Right cardiac atrium (tissue), 5 donors: ENCODE measurements at regions not wholly inside any gene's neighbourhood (a gene's known extent, or its start where the extent isn't known, plus 50 kb on each side); places are given as distances from the start of the nearest gene placed in this dataset.
"Not testable (repeated sequence)": the region's sequence is repeated elsewhere in the genome, so short reads cannot be mapped to it uniquely, and the experiment has no call there.

Source experiments
- ATAC-seq, 2 donors: fragments of 200-7000 bp; cut with Tn5 transposase; one replicate each; pipeline versions ENCODE4 v1.8.0 to v1.9.1; 2020; ENCODE audit warnings: moderate library complexity in 2 of 2, mild to moderate bottlenecking in 1 of 2
- DNase-seq, 3 donors: peaks; one replicate each; pipeline ENCODE4 v3.0.0-alpha.2; 2020
- H3K27ac ChIP-seq: one replicate; pipeline ENCODE4 v1.5.1; 2013; ENCODE audit warnings: mild to moderate bottlenecking, low read length, control low read depth, moderate library complexity
- H3K27me3 ChIP-seq: one replicate; pipeline ENCODE4 v1.6.1; 2013; ENCODE audit not compliant: control insufficient read depth, insufficient read depth
- H3K4me1 ChIP-seq: one replicate; pipeline ENCODE4 v1.6.1; 2013; ENCODE audit warnings: low read length; ENCODE audit not compliant: control insufficient read depth, insufficient read depth
- H3K4me3 ChIP-seq: one replicate; pipeline ENCODE4 v1.5.1; 2013; ENCODE audit warnings: low read length, control low read depth
- H3K9me3 ChIP-seq: one replicate; pipeline ENCODE4 v1.6.1; 2013; ENCODE audit warnings: low read length; ENCODE audit not compliant: control insufficient read depth
- WGBS: extraction: QIAGEN DNeasy Blood & Tissue Kit; methylation state at CpG from one replicate; pipeline ENCODE4 v1.1.7; 2013; 5-methylcytosine and 5-hydroxymethylcytosine counted together
- intact Hi-C, 4 donors: fragments of 100-400 bp; cut with DNase I; formaldehyde crosslinking; loops; one replicate each; pipeline versions ENCODE4 v1.11.0 to v1.14.0; 2022 to 2023
- donor health status: healthy with polysubstance abuse.
- donor health status: DM: no; HTN: yes; CAD: no.
- donor health status: DM: no; HTN: no; CAD: no.
- donor health status: DM: no; HTN: yes; CAD: no; lungs with severe emphysema.
- donor health status: DM: yes; HTN: yes; CAD: no.

GRCh38 chr14:48023881-48024280, 348.5 kb upstream of the MDGA2 start:
- Histone ChIP-seq H3K4me1 (no peaks in the 10 kb centered on the region), H3K9me3 (no peaks in the 10 kb centered on the region), H3K27me3 (no peaks in the 10 kb centered on the region), H3K27ac (no peak overlapping the region), H3K4me3 (no peak overlapping the region)
- no peak for ATAC-seq
- intact Hi-C loops: no loop called here
- no peak for DNase-seq
- WGBS: 36% methylated on average over 3 of the region's 3 CpGs

DNA sequence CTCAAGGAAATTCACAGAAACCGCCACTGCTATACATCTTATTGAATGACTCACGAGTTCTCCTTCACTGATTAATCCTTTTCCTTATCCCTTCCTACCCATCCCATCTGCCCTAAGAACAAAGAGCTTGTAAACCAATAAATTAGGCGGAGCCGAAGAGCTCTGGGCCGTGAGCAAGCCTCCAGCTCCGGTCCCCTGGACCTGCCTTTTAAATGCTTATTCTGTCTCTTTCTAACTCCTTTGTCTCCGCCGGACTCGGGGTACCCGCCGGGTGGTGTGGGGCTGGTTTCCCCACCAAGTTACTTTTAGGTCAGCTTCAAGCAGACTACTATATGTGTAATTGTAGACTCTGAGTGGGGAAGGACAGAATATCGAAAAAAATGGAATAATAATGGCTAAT, 336.1 kb upstream of the MDGA2 start:
- DNase-seq, H3K27ac ChIP-seq, H3K9me3 ChIP-seq, H3K27me3 ChIP-seq, H3K4me3 ChIP-seq, ATAC-seq, H3K4me1 ChIP-seq, intact Hi-C loops: not testable (repeated sequence)
- 56% methylated on average over 12 of the region's 12 CpGs for WGBS

GRCh38 chr14:48008646-48009045, 333.2 kb upstream of the MDGA2 start:
- Histone ChIP-seq H3K4me1 (no peaks in the 10 kb centered on the region), H3K4me3 (no peak overlapping the region), H3K27me3 (no peaks in the 10 kb centered on the region), H3K9me3 (no peaks in the 10 kb centered on the region), H3K27ac (no peak overlapping the region)
- DNase-seq (no peak), ATAC-seq (no peak)
- intact Hi-C loops: no loop called here

- Histone ChIP-seq H3K27me3 (no peaks in the 10 kb centered on the region), H3K4me3 (no peak overlapping the region), H3K9me3 (no peaks in the 10 kb centered on the region), H3K4me1 (no peaks in the 10 kb centered on the region), H3K27ac (no peak overlapping the region)
- WGBS: 43% methylated on average over 1 of the region's 1 CpG
- intact Hi-C loops: no loop called here
- ATAC-seq: no peak
- no peak for DNase-seq
Observed at GRCh38 chr14:48005986-48006385, 330.6 kb upstream of the MDGA2 start.

DNA sequence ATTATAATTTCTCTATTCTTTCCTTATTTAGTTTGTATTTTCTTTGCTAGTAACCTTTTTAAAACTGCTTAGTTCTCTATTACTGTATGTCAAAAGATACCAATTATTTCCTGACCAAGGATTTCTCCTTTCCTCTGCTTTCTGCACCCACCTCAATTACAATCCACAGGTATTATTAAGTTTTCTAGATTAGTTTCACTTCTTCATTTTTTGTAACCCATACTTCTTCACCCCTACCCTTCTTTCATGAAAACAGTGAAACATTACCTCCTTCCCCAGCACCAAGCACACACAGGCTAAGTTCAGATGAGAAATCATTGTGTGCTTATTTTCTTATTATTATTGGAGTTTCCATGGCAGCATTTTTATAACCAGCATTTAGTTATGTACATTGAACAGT, 318.5 kb upstream of the MDGA2 start:
- Histone ChIP-seq H3K4me3 (no peak overlapping the region), H3K27ac (no peak overlapping the region), H3K4me1 (no peaks in the 10 kb centered on the region), H3K9me3 (no peaks in the 10 kb centered on the region), H3K27me3 (no peaks in the 10 kb centered on the region)
- no peak for DNase-seq
- ATAC-seq: no peak
- intact Hi-C loops: no loop called here

- ATAC-seq: no peak
- intact Hi-C loops: no loop called here
Observed at GRCh38 chr14:47988175-47988574, 312.8 kb upstream of the MDGA2 start.

GRCh38 chr14:47978871-47979270, 303.5 kb upstream of the MDGA2 start:
- Histone ChIP-seq H3K27ac (no peak overlapping the region), H3K4me1 (no peaks in the 10 kb centered on the region), H3K27me3 (no peaks in the 10 kb centered on the region), H3K4me3 (no peak overlapping the region), H3K9me3 (no peaks in the 10 kb centered on the region)
- DNase-seq: no peak
- ATAC-seq: no peak
- intact Hi-C loops: no loop called here

More at GRCh38 chr14:47988175-47988574, 312.8 kb upstream of the MDGA2 start:
- H3K4me3 ChIP-seq: no peak overlapping the region
- no peaks in the 10 kb centered on the region for H3K4me1 ChIP-seq
- H3K27ac ChIP-seq: no peak overlapping the region
- WGBS: 77% methylated on average over 2 of the region's 2 CpGs
- no peaks in the 10 kb centered on the region for H3K27me3 ChIP-seq
- H3K9me3 ChIP-seq: no peaks in the 10 kb centered on the region
- DNase-seq: no peak

GRCh38 chr14:47976139-47976538, 300.7 kb upstream of the MDGA2 start:
- ATAC-seq: no peak
- DNase-seq: no peak
- intact Hi-C loops: no loop called here
- Histone ChIP-seq H3K9me3 (no peaks in the 10 kb centered on the region), H3K27me3 (no peaks in the 10 kb centered on the region), H3K4me1 (no peaks in the 10 kb centered on the region), H3K4me3 (no peak overlapping the region), H3K27ac (no peak overlapping the region)
- WGBS: 83% methylated on average over 2 of the region's 2 CpGs

DNA sequence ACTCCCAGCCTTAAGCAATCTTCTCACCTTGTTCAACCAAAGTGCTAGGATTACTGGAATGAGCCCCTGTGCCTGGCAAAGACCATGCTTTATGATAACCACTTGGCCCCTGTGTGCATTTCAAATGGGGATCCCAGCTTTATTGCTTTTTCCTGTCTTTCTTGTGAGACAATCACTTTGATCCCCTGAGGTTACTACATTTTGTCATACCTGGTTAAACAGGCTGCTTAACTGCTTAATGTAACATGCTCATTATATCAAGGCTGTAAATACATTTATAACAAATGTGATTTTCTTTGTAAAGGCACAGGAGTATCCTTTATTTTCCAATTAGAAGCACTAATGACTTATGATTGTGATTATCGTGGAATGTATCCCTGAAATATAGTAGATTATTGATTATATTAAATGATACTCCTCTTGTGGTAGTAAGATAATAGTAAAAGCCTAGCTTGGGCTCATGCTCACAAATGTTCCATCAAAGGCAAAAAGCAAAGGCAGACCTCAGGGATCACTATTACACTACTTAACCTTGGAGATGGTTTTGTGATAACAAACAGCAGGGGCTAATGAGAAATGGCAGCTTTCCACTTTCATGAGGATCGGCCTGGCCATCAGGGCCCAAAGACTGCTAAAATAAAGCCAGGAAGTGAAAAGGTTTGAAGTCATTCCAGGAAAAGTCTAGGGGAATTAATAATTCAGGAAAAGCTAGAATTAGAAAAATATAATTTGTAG, 290.8 kb upstream of the MDGA2 start:
- Histone ChIP-seq H3K9me3 (no peaks in the 10 kb centered on the region), H3K27ac (no peak overlapping the region), H3K27me3 (no peaks in the 10 kb centered on the region), H3K4me3 (no peak overlapping the region), H3K4me1 (no peaks in the 10 kb centered on the region)
- ATAC-seq (no peak), DNase-seq (no peak)
- intact Hi-C loops: no loop called here
- 72% methylated on average over 2 of the region's 2 CpGs for WGBS

- no peak for ATAC-seq
- no peak for DNase-seq
- Histone ChIP-seq H3K27me3 (no peaks in the 10 kb centered on the region), H3K4me1 (no peaks in the 10 kb centered on the region), H3K4me3 (no peak overlapping the region), H3K27ac (no peak overlapping the region), H3K9me3 (no peaks in the 10 kb centered on the region)
- 76% methylated on average over 3 of the region's 3 CpGs for WGBS
- intact Hi-C loops: no loop called here
Observed at GRCh38 chr14:47961634-47962033, 286.2 kb upstream of the MDGA2 start.

GRCh38 chr14:47959740-47960139, 284.3 kb upstream of the MDGA2 start:
- Histone ChIP-seq H3K4me1 (no peaks in the 10 kb centered on the region), H3K27me3 (no peaks in the 10 kb centered on the region), H3K9me3 (no peaks in the 10 kb centered on the region), H3K4me3 (no peak overlapping the region), H3K27ac (no peak overlapping the region)
- ATAC-seq (no peak), DNase-seq (no peak)
- intact Hi-C loops: no loop called here
- WGBS: 27% methylated on average over 2 of the region's 2 CpGs

DNA sequence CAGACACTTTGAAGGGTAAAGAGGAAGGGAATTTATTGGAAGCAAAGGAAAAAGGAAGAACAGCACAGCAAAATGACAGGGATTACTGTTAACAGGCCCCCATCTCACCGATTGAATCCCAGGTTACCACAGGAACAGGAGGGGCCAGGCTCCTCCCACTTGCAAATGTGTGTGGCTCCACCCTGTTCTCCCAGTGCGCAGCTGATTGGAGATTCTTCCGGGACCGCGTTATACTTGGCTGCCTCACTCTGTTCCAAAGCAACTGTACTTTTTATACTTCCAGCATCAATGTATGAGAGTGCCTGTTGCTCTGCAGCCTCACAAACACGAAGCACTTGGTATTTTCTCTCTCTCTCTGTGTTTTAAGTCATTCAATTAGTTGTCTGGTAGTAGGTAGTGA, 273.6 kb upstream of the MDGA2 start:
- intact Hi-C loops: no loop called here
- H3K4me3 ChIP-seq: no peak overlapping the region
- H3K27ac ChIP-seq: no peak overlapping the region
- no peaks in the 10 kb centered on the region for H3K4me1 ChIP-seq
- no peak for DNase-seq
- no peak for ATAC-seq
- no peaks in the 10 kb centered on the region for H3K9me3 ChIP-seq
- 48% methylated on average over 6 of the region's 6 CpGs for WGBS
- no peaks in the 10 kb centered on the region for H3K27me3 ChIP-seq
